Calu3 (cell line): ENCODE measurements at regions not wholly inside any gene's neighbourhood (a gene's known extent, or its start where the extent isn't known, plus 50 kb on each side); places are given as distances from the start of the nearest gene placed in this dataset.

Experiments used
- BruUV-seq: library from RNA; stranded (reverse); fragments of 400-500 nt; replicated peaks from 2 replicates; lab custom pipeline; 2021; lab: Mats Ljungman, UMichigan
- CTCF ChIA-PET: fragments of 300-600 bp; sonication (Branson Sonifier 250); formaldehyde crosslinking; loops from one replicate; lab custom pipeline; 2022; ENCODE audit warnings: antibody characterized with exemption; lab: Charles Lee
- DNase-seq: peaks from one replicate; pipeline ENCODE4 v3.0.0; 2022
- H3K27ac Mint-ChIP-seq: one replicate; pipeline ENCODE4 v1.8.0; 2022; ENCODE audit warnings: mixed read lengths; ENCODE audit not compliant: unreplicated experiment
- H3K27me3 Mint-ChIP-seq: one replicate; pipeline ENCODE4 v1.8.0; 2022; ENCODE audit warnings: mixed read lengths; ENCODE audit not compliant: unreplicated experiment
- H3K36me3 Mint-ChIP-seq: one replicate; pipeline ENCODE4 v1.8.0; 2022; ENCODE audit warnings: mild to moderate bottlenecking, moderate library complexity, mixed read lengths; ENCODE audit not compliant: insufficient read depth, unreplicated experiment
- H3K4me1 Mint-ChIP-seq: one replicate; pipeline ENCODE4 v1.8.0; 2022; ENCODE audit warnings: mild to moderate bottlenecking, low read depth, mixed read lengths; ENCODE audit not compliant: unreplicated experiment
- H3K4me3 Mint-ChIP-seq: one replicate; pipeline ENCODE4 v1.8.0; 2022; ENCODE audit warnings: mild to moderate bottlenecking, low read depth, moderate library complexity, mixed read lengths; ENCODE audit not compliant: unreplicated experiment
- H3K9me3 Mint-ChIP-seq: one replicate; pipeline ENCODE4 v1.8.0; 2022; ENCODE audit warnings: low read depth, mixed read lengths; ENCODE audit not compliant: unreplicated experiment
- CTCF ChIP-seq: fragments of 200-600 bp; IDR thresholded peaks from one replicate; pipeline ENCODE4 v1.8.0; 2022; ENCODE audit warnings: antibody characterized with exemption; ENCODE audit not compliant: unreplicated experiment
- intact Hi-C: fragments of 100-400 bp; cut with micrococcal nuclease; formaldehyde crosslinking; loops from one replicate; pipeline ENCODE4 v1.10.0; 2022; ENCODE audit not compliant: unreplicated experiment

GRCh38 chr10:126838316-126838715, 66.9 kb upstream of the DOCK1 start:
- no peaks in the 10 kb centered on the region for H3K36me3 Mint-ChIP-seq
- CTCF ChIA-PET, result interaction anchor here (0.6 kb wide), 1 partner anchor 251 kb away, joined by 3 read pairs; no protein-coding TSS in a partner anchor
- H3K27ac Mint-ChIP-seq, result no peak overlapping the region
- no peak for DNase-seq
- H3K4me3 Mint-ChIP-seq, result no peak overlapping the region
- BruUV-seq, result no TSS peak
- no peak for TF ChIP-seq CTCF
- no peaks in the 10 kb centered on the region for H3K27me3 Mint-ChIP-seq
- no peaks in the 10 kb centered on the region for H3K9me3 Mint-ChIP-seq
- intact Hi-C loops, result no loop called here
- H3K4me1 Mint-ChIP-seq, result peaks cover 22% of the 10 kb centered on the region

- intact Hi-C loops, result no loop called here
Measured at GRCh38 chr10:126839094-126839761, 66.0 kb upstream of the DOCK1 start.

GRCh38 chr10:126840576-126841135, 64.6 kb upstream of the DOCK1 start:
- intact Hi-C loops, result no loop called here
- no TSS peak for BruUV-seq

More at GRCh38 chr10:126839094-126839761, 66.0 kb upstream of the DOCK1 start:
- CTCF ChIA-PET, result interaction anchor here (0.6 kb wide), 1 partner anchor 250 kb away, joined by 3 read pairs; no protein-coding TSS in a partner anchor
- Mint-ChIP-seq H3K27ac (no peak overlapping the region), H3K9me3 (no peaks in the 10 kb centered on the region), H3K4me1 (peaks cover 22% of the 10 kb centered on the region), H3K36me3 (no peaks in the 10 kb centered on the region), H3K4me3 (peak overlapping the region; percentile 15), H3K27me3 (no peaks in the 10 kb centered on the region)
- DNase-seq, result peak; percentile 32
- no peak for TF ChIP-seq CTCF
- no TSS peak for BruUV-seq

GRCh38 chr10:126841341-126841895, 63.8 kb upstream of the DOCK1 start:
- CTCF ChIA-PET, result no interaction called here
- intact Hi-C loops, result no loop called here
- Mint-ChIP-seq H3K4me3 (no peak overlapping the region), H3K27me3 (no peaks in the 10 kb centered on the region), H3K36me3 (no peaks in the 10 kb centered on the region), H3K9me3 (no peaks in the 10 kb centered on the region), H3K27ac (no peak overlapping the region), H3K4me1 (peaks cover 27% of the 10 kb centered on the region)
- no peak for TF ChIP-seq CTCF
- DNase-seq, result no peak
- BruUV-seq, result no TSS peak

More at GRCh38 chr10:126840576-126841135, 64.6 kb upstream of the DOCK1 start:
- Mint-ChIP-seq H3K4me3 (no peak overlapping the region), H3K27me3 (no peaks in the 10 kb centered on the region), H3K4me1 (peaks cover 27% of the 10 kb centered on the region), H3K27ac (no peak overlapping the region), H3K9me3 (no peaks in the 10 kb centered on the region), H3K36me3 (no peaks in the 10 kb centered on the region)
- CTCF ChIA-PET, result no interaction called here
- DNase-seq, result no peak
- no peak for TF ChIP-seq CTCF
